ENCODE measurements at regions not wholly inside any gene's neighbourhood (a gene's known extent, or its start where the extent isn't known, plus 50 kb on each side); places are given as distances from the start of the nearest gene placed in this dataset.
A peak's percentile ranks its signal among the peaks of the same experiment; 100 is the strongest.

- peak in 1 of 3 experiments; percentile 32 for DNase-seq (ENCODE audit: low read depth in 3 of 3)
Measured at GRCh38 chr11:35077709-35078469, 61.1 kb upstream of the CD44 start.

GRCh38 chr11:35078470-35078735 is 60.6 kb upstream of the CD44 start:
- no peak for DNase-seq (ENCODE audit: low read depth in 3 of 3)

- DNase-seq (ENCODE audit: low read depth in 3 of 3), result no peak
Measured at GRCh38 chr11:35079611-35080010, 59.4 kb upstream of the CD44 start.

- DNase-seq (ENCODE audit: low read depth in 3 of 3), result peak; percentile 34 to 80 (median 76)
Measured at GRCh38 chr11:35082321-35083180, 56.4 kb upstream of the CD44 start.

GRCh38 chr11:35083181-35083430 is 55.9 kb upstream of the CD44 start:
- no peak for DNase-seq (ENCODE audit: low read depth in 3 of 3)

- DNase-seq (ENCODE audit: low read depth in 3 of 3), result peak in 2 of 3 experiments; percentile 11 to 39
Measured at GRCh38 chr11:35083431-35084238, 55.3 kb upstream of the CD44 start.

GRCh38 chr11:35084817-35085440 is 54.0 kb upstream of the CD44 start:
- DNase-seq (ENCODE audit: low read depth in 3 of 3), result no peak

GRCh38 chr11:35085531-35086165 is 53.3 kb upstream of the CD44 start:
- DNase-seq (ENCODE audit: low read depth in 3 of 3), result no peak

- no peak for DNase-seq (ENCODE audit: low read depth in 3 of 3)
Measured at GRCh38 chr11:35087648-35088047, 51.3 kb upstream of the CD44 start.

GRCh38 chr11:35088226-35088625 is 50.7 kb upstream of the CD44 start:
- no peak for DNase-seq (ENCODE audit: low read depth in 3 of 3)

- DNase-seq (ENCODE audit: low read depth in 3 of 3), result no peak
Measured at GRCh38 chr11:35088676-35089075, 50.3 kb upstream of the CD44 start.

All from stimulated activated CD4-positive, alpha-beta T cell treated with anti-CD3 and anti-CD28 coated beads, TNF-alpha, amount 100 ng/mL, for 4 hours (primary cell).